GM18511 (cell line): ENCODE measurements at regions not wholly inside any gene's neighbourhood (a gene's known extent, or its start where the extent isn't known, plus 50 kb on each side); places are given as distances from the start of the nearest gene placed in this dataset.

Experiments used
- ATAC-seq: cut with Tn5 transposase; IDR thresholded peaks from one replicate; pipeline ENCODE4 v1.9.1; 2021; ENCODE audit warnings: mild to moderate bottlenecking, moderate library complexity; ENCODE audit not compliant: unreplicated experiment

DNA sequence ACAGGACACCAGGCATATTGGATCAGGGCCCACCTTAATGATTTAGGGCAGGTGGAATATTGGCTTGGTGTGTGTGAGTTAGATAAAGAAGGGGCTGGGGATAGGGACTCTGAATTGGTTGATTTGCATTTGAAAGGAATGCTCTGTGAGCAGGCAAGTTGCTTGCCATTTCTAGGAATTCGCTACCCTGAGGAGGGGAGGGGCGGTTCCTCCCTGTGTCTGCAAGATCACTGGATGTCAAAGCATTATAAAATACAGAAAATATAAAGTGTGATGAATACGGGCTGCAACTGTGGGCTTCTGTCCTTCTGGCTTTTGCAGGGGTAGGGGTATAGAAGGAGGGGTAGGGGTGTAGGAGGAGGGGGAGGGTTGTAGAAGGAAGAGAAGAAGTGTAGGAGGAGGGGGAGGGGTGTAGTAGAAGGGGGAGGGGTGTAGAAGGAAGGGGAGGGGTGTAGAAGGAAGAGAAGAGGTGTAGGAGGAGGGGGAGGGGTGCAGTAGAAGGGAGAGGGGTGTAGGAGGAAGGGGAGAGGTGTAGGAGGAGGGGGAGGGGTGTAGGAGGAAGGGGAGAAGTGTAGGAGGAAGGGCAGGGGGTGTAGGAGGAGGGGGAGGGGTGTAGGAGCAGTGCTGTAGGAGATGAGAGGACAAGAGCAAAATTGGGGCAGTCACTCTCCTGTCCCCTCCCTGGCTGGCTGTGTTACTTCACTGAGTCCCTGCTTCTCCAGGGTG is 238.0 kb upstream of the COPS8 start:
- no peak for ATAC-seq

DNA sequence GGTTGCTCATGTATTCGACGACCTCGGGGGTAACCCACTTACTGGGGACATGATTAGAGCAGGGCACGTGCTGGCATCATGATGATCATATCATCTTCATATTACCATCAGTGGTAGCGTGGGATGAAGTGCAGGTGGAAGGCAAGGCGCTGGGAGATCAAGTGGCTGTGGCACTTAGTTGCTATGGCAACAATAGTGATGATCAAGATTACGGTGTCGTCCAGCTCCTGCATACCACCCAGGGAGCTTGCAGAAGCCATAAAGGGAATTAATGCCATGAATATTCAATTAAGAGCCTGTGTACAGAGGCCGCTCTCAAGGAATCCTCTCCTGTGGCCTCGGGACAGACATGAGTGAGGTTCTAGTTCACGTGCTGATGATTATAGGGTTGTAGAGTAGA is 237.2 kb upstream of the COPS8 start:
- no peak for ATAC-seq

DNA sequence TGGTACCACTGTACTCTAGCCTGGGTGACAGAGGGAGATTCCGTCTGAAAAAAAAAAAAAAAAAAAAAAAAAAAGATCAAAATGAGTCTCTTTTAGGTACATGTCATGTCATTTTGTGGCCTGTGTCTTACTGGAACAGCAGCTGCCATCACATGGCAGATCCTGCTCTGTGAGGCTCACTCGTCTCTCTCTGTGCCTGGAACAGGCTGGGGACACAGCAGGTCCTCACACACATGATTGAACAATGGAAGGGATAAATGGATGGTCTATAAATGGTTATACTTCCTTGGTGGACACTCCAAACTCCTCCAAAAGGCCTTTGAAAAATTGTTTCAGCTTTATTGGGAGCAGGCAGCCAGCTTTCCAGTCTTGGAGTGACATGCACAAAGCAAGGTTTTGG is 236.2 kb upstream of the COPS8 start:
- no peak for ATAC-seq

- no peak for ATAC-seq
Observed at GRCh38 chr2:236849940-236850339, 235.7 kb upstream of the COPS8 start.

GRCh38 chr2:236851187-236851586 is 234.5 kb upstream of the COPS8 start:
- ATAC-seq, result no peak

- no peak for ATAC-seq
Observed at GRCh38 chr2:236852100-236852976, 233.4 kb upstream of the COPS8 start.

- no peak for ATAC-seq
Observed at GRCh38 chr2:236852977-236853374, 232.7 kb upstream of the COPS8 start.

DNA sequence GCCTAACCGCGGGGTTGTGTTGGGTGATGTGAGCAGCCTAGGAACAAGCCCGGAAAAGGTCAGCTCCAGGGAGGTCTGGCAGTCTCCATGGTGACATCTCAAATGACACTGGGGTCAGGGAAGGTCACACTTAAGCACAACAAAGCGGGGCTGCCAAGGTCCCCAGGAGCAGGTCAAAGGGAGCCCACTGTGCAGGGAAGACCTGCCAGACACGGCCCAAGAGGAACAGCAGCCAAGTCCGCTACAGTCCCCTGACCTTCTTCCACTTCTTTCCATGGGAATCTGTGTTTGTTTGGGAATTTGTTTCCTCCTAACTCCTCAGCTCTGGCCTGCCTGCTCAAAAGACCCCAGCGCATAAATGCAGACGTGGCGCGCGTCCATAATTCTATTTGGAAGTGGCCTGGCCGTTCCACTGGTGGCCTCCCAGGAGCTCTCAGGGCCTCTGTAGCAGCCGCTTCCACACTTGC is 232.1 kb upstream of the COPS8 start:
- ATAC-seq, result no peak

- no peak for ATAC-seq
Observed at GRCh38 chr2:236855176-236855865, 230.4 kb upstream of the COPS8 start.

- ATAC-seq, result no peak
Observed at GRCh38 chr2:236855866-236856847, 229.5 kb upstream of the COPS8 start.

DNA sequence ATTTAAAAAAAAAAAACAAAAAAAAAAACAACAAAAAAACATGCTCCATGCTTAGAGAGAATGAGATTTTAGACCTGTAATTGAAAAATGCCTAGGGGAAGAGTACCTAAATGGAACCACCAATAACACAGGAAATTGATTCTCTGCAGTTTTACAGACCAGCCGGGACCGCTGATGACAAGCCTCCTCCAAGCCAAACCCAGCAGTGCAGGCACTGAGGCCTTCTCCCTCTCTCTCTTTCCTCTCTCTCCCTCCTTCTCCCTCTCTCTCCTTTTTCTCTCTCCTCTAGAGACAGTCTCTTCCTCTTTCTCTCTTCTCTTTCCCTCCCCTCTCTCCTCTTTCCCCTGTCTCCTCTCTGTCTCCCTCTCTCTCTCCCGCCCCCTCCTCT is 228.8 kb upstream of the COPS8 start:
- ATAC-seq, result no peak

DNA sequence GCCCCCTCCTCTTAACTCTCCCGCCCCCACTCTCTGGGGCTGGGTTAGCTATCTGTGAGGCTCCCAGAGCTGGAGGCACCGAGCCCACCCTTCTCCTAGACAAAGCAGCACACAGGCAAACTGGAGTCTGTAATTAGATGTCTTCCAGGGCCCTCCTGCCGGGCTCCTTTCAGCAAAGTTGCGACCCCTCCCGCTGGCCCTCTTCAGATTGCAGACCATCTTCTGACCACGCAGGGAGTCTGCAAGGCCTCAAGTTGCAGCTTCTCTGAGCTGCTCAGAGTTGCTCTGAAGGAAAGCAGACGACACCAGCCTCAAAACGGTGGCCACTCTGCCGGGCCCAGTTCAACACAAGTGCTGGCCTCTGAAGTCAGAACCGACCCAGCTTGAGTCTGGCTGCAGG is 228.4 kb upstream of the COPS8 start:
- no peak for ATAC-seq

GRCh38 chr2:236857781-236858180 is 227.9 kb upstream of the COPS8 start:
- no peak for ATAC-seq

- ATAC-seq, result no peak
Observed at GRCh38 chr2:236858661-236859060, 227.0 kb upstream of the COPS8 start.

GRCh38 chr2:236859908-236860307 is 225.8 kb upstream of the COPS8 start:
- ATAC-seq, result no peak

DNA sequence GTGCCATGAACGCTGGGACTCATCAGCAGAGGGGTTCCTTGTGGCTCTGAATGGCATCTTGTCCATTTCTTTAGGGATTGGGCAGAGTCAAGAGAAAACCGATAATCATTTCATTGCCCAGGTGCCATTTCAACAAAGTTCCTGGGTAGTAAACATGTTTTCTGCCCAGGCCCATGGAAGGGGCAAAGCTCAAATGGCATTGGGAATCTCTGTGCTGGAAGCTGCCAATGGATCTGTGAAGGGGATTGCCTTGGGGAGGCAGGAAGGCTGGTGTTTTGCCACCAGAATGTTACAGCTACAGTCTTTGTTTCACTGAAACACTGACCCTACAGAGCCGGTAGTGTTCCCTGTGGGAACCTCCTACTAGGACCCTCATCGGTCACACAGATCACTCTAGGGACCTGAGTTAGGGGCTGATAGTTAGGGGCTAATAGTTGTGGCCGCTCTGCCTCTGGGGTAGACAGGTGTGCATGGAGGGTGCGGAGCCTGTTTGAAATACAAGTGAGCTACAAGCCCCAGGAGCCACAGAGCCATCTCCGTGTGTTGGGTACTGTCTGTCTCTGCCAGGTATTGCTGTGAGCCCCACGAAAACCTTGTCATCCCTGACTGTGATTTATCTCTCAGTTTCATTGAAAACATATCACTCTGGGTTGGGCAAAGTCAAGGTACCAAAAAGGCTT is 224.4 kb upstream of the COPS8 start:
- no peak for ATAC-seq

- ATAC-seq, result no peak
Observed at GRCh38 chr2:236861944-236862343, 223.7 kb upstream of the COPS8 start.

DNA sequence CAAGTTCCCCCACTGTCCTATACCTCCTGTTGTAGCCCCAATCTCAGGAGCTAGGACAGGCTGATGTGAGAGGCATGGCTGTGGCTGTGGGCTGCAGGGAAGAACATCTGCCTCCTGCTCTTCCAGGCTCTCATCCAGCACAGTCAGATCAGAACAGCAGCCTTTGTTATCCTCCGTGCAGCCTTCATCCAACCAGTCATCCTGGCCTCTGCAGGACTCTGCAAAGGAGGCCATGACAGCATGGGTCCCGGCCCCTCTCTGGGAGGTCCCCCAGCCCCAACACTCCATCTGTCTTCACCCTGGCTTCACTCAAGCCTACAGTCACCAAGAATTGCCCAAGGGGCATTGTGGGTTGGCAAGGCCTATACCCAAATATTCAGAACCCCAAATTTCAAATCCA is 223.2 kb upstream of the COPS8 start:
- no peak for ATAC-seq

DNA sequence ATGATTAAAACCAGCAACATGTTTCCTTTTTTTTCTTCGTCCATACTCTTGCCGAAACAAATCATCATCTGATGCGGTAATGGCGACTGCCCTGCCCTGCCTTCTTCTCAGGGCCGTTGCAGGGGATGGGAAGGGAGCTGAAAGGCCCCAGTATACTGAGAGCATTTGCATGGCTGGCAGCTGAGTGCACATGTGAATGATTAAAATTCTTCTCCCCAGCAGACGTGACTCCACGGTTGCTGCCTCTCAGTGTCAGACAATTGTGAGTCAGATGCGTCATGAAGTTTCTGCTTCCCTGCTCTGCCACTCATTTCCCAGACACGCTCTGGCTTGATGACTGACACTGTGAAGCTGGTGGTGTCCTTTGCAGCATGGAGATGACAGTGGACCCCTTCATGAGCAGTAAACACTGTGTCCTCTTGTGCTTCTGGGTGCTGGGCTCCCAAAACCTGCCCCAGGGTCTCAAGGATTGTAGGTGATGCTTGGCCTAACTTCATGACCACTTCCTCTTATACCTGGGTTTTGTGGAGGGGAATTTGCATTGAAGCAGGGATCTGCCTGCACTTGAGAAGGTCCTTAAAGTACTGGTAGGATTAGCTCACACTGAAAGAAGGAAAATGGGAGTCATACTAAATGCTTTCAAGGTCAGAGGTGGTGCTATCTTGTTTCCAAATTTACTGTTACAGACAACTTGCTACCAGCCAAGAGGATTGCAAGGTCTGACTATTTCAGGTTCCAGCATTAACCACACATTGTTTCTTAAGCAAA is 222.5 kb upstream of the COPS8 start:
- ATAC-seq, result no peak
